ENCODE measurements at regions not wholly inside any gene's neighbourhood (a gene's known extent, or its start where the extent isn't known, plus 50 kb on each side); places are given as distances from the start of the nearest gene placed in this dataset.

DNA sequence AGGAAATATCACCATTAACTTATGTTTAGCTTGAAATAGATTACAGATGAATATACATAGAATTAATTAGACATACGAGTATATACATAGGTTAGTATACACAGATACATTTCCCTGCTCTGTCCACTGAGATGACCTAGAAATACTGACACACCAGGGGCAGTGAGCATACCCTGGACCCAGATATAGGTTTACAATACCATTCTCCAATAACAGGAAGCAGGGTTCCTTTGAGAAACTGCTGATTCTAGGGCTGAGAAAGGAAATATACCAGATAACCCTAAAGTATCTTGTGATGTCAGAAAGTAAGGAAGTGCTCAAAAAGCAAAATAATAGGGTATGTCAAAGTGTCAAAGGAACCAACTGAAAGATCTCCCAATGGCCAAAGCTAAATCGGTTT is 322.5 kb downstream of the HAO1 start:
- Mint-ChIP-seq H3K4me1 (ENCODE audit: low read depth) (no peaks in the 10 kb centered on the region), H3K4me3 (no peak overlapping the region), H3K36me3 (ENCODE audit: low read depth) (no peaks in the 10 kb centered on the region), H3K27ac (no peak overlapping the region), H3K27me3 (ENCODE audit: low read depth) (no peaks in the 10 kb centered on the region), H3K9me3 (peaks cover 1% of the 10 kb centered on the region)
- no peak for DNase-seq (ENCODE audit: low spot score)

GRCh38 chr20:7622399-7622961 is 317.8 kb downstream of the HAO1 start:
- Mint-ChIP-seq H3K9me3 (peaks cover 10% of the 10 kb centered on the region), H3K4me1 (ENCODE audit: low read depth) (no peaks in the 10 kb centered on the region), H3K27me3 (ENCODE audit: low read depth) (no peaks in the 10 kb centered on the region), H3K27ac (no peak overlapping the region), H3K4me3 (no peak overlapping the region), H3K36me3 (ENCODE audit: low read depth) (no peaks in the 10 kb centered on the region)
- no peak for DNase-seq (ENCODE audit: low spot score)

GRCh38 chr20:7624886-7625285 is 315.4 kb downstream of the HAO1 start:
- Mint-ChIP-seq H3K9me3 (peaks cover 10% of the 10 kb centered on the region), H3K4me3 (no peak overlapping the region), H3K27ac (no peak overlapping the region), H3K36me3 (ENCODE audit: low read depth) (no peaks in the 10 kb centered on the region), H3K27me3 (ENCODE audit: low read depth) (no peaks in the 10 kb centered on the region), H3K4me1 (ENCODE audit: low read depth) (no peaks in the 10 kb centered on the region)
- DNase-seq (ENCODE audit: low spot score), result no peak

- no peaks in the 10 kb centered on the region for H3K4me1 Mint-ChIP-seq (ENCODE audit: low read depth)
- peaks cover 10% of the 10 kb centered on the region for H3K9me3 Mint-ChIP-seq
- H3K4me3 Mint-ChIP-seq, result no peak overlapping the region
- no peaks in the 10 kb centered on the region for H3K36me3 Mint-ChIP-seq (ENCODE audit: low read depth)
- H3K27ac Mint-ChIP-seq, result no peak overlapping the region
- no peak for DNase-seq (ENCODE audit: low spot score)
- no peaks in the 10 kb centered on the region for H3K27me3 Mint-ChIP-seq (ENCODE audit: low read depth)
Measured at GRCh38 chr20:7627734-7628663, 312.3 kb downstream of the HAO1 start.

DNA sequence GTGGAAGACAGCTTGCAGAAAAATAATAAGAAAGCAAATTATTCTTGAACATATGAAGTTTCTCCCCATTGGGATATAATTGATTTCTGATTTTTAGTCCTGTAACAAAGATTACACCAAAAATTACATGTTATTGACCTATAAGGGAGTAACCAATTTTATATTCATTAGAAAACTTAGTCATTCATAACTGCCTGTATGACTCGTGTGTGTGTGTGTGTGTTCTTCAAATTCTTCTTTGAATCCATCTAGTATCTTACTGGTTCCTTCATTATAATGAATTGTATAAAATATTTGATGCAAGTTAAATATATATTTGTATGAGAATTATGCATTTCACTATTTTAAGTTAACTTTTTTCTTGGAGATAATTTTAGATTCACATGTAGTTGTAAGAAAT is 310.4 kb downstream of the HAO1 start:
- Mint-ChIP-seq H3K4me1 (ENCODE audit: low read depth) (no peaks in the 10 kb centered on the region), H3K4me3 (no peak overlapping the region), H3K27ac (no peak overlapping the region), H3K36me3 (ENCODE audit: low read depth) (no peaks in the 10 kb centered on the region), H3K9me3 (peaks cover 11% of the 10 kb centered on the region), H3K27me3 (ENCODE audit: low read depth) (no peaks in the 10 kb centered on the region)
- DNase-seq (ENCODE audit: low spot score), result no peak

- Mint-ChIP-seq H3K27me3 (ENCODE audit: low read depth) (no peaks in the 10 kb centered on the region), H3K27ac (no peak overlapping the region), H3K4me1 (ENCODE audit: low read depth) (peaks cover 7% of the 10 kb centered on the region), H3K36me3 (ENCODE audit: low read depth) (no peaks in the 10 kb centered on the region), H3K9me3 (peaks cover 16% of the 10 kb centered on the region), H3K4me3 (peak overlapping the region; percentile 18)
- no peak for DNase-seq (ENCODE audit: low spot score)
Measured at GRCh38 chr20:7637184-7637583, 303.1 kb downstream of the HAO1 start.

GRCh38 chr20:7650086-7650879 is 290.0 kb downstream of the HAO1 start:
- DNase-seq (ENCODE audit: low spot score), result no peak
- H3K4me1 Mint-ChIP-seq (ENCODE audit: low read depth), result no peaks in the 10 kb centered on the region
- no peaks in the 10 kb centered on the region for H3K27me3 Mint-ChIP-seq (ENCODE audit: low read depth)

DNA sequence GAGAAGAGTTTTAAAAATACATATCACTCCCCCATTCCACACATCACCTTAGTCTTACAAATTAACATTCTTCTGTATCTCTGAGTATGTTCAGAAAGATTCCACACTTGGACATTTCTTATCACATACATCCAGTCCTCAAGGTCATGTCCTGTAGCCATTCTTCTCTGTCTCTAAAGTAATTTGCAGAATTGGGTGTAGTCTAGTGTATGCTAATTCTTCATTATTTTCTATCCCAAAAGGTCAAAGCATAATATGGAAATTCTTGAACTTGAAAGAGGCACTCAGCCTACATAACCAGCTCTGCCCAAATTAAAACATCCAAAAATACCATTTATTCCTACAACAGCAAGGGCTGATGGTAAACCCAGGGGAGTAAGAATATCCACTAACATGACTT is 286.0 kb downstream of the HAO1 start:
- H3K4me1 Mint-ChIP-seq (ENCODE audit: low read depth), result no peaks in the 10 kb centered on the region
- H3K27me3 Mint-ChIP-seq (ENCODE audit: low read depth), result no peaks in the 10 kb centered on the region
- H3K36me3 Mint-ChIP-seq (ENCODE audit: low read depth), result no peaks in the 10 kb centered on the region
- no peak overlapping the region for H3K27ac Mint-ChIP-seq
- no peak for DNase-seq (ENCODE audit: low spot score)
- peaks cover 10% of the 10 kb centered on the region for H3K9me3 Mint-ChIP-seq
- H3K4me3 Mint-ChIP-seq, result no peak overlapping the region

More at GRCh38 chr20:7650086-7650879, 290.0 kb downstream of the HAO1 start:
- Mint-ChIP-seq H3K4me3 (no peak overlapping the region), H3K36me3 (ENCODE audit: low read depth) (no peaks in the 10 kb centered on the region), H3K9me3 (peaks cover 19% of the 10 kb centered on the region), H3K27ac (no peak overlapping the region)

- no peaks in the 10 kb centered on the region for H3K36me3 Mint-ChIP-seq (ENCODE audit: low read depth)
- H3K4me1 Mint-ChIP-seq (ENCODE audit: low read depth), result no peaks in the 10 kb centered on the region
- H3K27ac Mint-ChIP-seq, result no peak overlapping the region
- H3K9me3 Mint-ChIP-seq, result peaks cover 12% of the 10 kb centered on the region
- no peaks in the 10 kb centered on the region for H3K27me3 Mint-ChIP-seq (ENCODE audit: low read depth)
- no peak overlapping the region for H3K4me3 Mint-ChIP-seq
- no peak for DNase-seq (ENCODE audit: low spot score)
Measured at GRCh38 chr20:7656687-7657467, 283.4 kb downstream of the HAO1 start.

GRCh38 chr20:7657569-7657968 is 282.7 kb downstream of the HAO1 start:
- Mint-ChIP-seq H3K9me3 (peaks cover 13% of the 10 kb centered on the region), H3K4me3 (no peak overlapping the region), H3K4me1 (ENCODE audit: low read depth) (no peaks in the 10 kb centered on the region), H3K27ac (no peak overlapping the region), H3K27me3 (ENCODE audit: low read depth) (no peaks in the 10 kb centered on the region), H3K36me3 (ENCODE audit: low read depth) (no peaks in the 10 kb centered on the region)
- no peak for DNase-seq (ENCODE audit: low spot score)

DNA sequence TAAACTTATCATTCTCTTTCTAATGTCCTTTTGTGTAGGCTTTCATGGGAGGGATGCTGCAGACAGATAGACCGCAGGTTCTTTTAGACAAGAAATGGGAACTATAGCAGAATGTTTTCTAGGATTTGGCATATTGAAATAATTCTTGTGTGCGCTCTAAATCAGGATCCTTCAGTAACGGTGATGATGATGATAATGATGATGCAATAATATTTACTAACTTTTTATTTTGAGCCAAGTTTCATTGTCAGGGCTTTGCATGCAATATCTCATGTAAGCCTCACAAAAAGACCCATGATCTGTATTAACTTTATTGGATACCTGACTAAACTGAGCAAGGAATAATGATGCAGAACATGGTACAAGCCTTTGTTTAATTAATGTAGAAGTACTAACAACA is 280.1 kb downstream of the HAO1 start:
- Mint-ChIP-seq H3K9me3 (peaks cover 13% of the 10 kb centered on the region), H3K27me3 (ENCODE audit: low read depth) (no peaks in the 10 kb centered on the region), H3K27ac (no peak overlapping the region), H3K4me1 (ENCODE audit: low read depth) (no peaks in the 10 kb centered on the region), H3K4me3 (no peak overlapping the region), H3K36me3 (ENCODE audit: low read depth) (no peaks in the 10 kb centered on the region)
- no peak for DNase-seq (ENCODE audit: low spot score)

DNA sequence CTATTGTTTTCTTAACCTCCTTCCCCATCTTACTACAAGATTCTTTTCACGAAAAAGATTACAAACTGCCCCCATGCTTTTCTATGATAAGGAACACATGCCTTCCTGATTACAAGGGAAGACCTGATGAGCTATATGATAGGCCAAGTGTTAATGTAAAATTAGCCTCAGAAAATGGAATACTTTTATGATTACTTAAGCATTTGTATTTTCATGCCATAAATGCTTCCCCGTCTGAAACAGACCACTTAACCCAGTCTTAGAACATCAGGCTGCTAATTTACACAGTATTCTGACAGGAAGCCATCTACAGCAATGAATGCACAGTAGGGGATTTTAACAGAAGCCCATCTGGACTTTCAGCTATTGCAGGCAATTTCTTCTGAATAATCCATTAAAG is 274.9 kb downstream of the HAO1 start:
- Mint-ChIP-seq H3K27ac (no peak overlapping the region), H3K4me3 (no peak overlapping the region), H3K9me3 (peaks cover 6% of the 10 kb centered on the region), H3K36me3 (ENCODE audit: low read depth) (no peaks in the 10 kb centered on the region), H3K4me1 (ENCODE audit: low read depth) (no peaks in the 10 kb centered on the region), H3K27me3 (ENCODE audit: low read depth) (no peaks in the 10 kb centered on the region)
- DNase-seq (ENCODE audit: low spot score), result no peak

- no peak overlapping the region for H3K4me3 Mint-ChIP-seq
Measured at GRCh38 chr20:7667194-7667593, 273.1 kb downstream of the HAO1 start.

More at GRCh38 chr20:7667194-7667593, 273.1 kb downstream of the HAO1 start:
- no peaks in the 10 kb centered on the region for H3K27me3 Mint-ChIP-seq (ENCODE audit: low read depth)
- H3K36me3 Mint-ChIP-seq (ENCODE audit: low read depth), result no peaks in the 10 kb centered on the region
- no peaks in the 10 kb centered on the region for H3K4me1 Mint-ChIP-seq (ENCODE audit: low read depth)
- no peaks in the 10 kb centered on the region for H3K9me3 Mint-ChIP-seq
- no peak for DNase-seq (ENCODE audit: low spot score)
- no peak overlapping the region for H3K27ac Mint-ChIP-seq

All from T-helper 2 cell treated with Interferon-gamma antibody and Interleukin-4, amounts not matched to agents 5 μg/mL and 100 μg/mL, for 36 hours (primary cell).